IPS DF 6.9 (cell line): ENCODE measurements at regions not wholly inside any gene's neighbourhood (a gene's known extent, or its start where the extent isn't known, plus 50 kb on each side); places are given as distances from the start of the nearest gene placed in this dataset.
"Not testable (repeated sequence)": the region's sequence is repeated elsewhere in the genome, so short reads cannot be mapped to it uniquely, and the experiment has no call there.

Source experiments
- DNase-seq: peaks from one replicate; pipeline ENCODE4 v3.0.0-alpha.2; 2013; ENCODE audit warnings: low read depth, low spot score
- H3K27ac ChIP-seq: one replicate; pipeline ENCODE4 v1.5.1; 2013; ENCODE audit warnings: low read length, control low read depth
- H3K27me3 ChIP-seq: 2 replicates; pipeline ENCODE4 v1.6.1; 2013; ENCODE audit warnings: mild to moderate bottlenecking, low read length; ENCODE audit not compliant: control insufficient read depth, insufficient read depth
- H3K36me3 ChIP-seq: 2 replicates; pipeline ENCODE4 v1.6.1; 2013; ENCODE audit warnings: low read length; ENCODE audit not compliant: control insufficient read depth, insufficient read depth
- H3K4me1 ChIP-seq: 2 replicates; pipeline ENCODE4 v1.6.1; 2013; ENCODE audit warnings: low read length; ENCODE audit not compliant: control insufficient read depth, insufficient read depth
- H3K4me3 ChIP-seq: 2 replicates; pipeline ENCODE4 v1.5.1; 2013; ENCODE audit warnings: mild to moderate bottlenecking, low read length
- H3K9me3 ChIP-seq: 2 replicates; pipeline ENCODE4 v1.6.1; 2013; ENCODE audit warnings: low read length, inconsistent platforms; ENCODE audit not compliant: control insufficient read depth, insufficient read depth
- WGBS: extraction: QIAGEN DNeasy Blood & Tissue Kit; methylation state at CpG from one replicate; pipeline ENCODE4 v1.1.7; 2013; ENCODE audit warnings: mixed read lengths, missing lambda C conversion rate; ENCODE audit not compliant: insufficient read length, insufficient coverage; 5-methylcytosine and 5-hydroxymethylcytosine counted together

GRCh38 chr3:20258371-20258770, 72.4 kb upstream of the SGO1 start:
- no peaks in the 10 kb centered on the region for H3K9me3 ChIP-seq
- peaks cover 2% of the 10 kb centered on the region; the same call in 1 of the 2 replicates for H3K4me1 ChIP-seq
- DNase-seq: no peak
- no peaks in the 10 kb centered on the region for H3K36me3 ChIP-seq
- no peaks in the 10 kb centered on the region for H3K27me3 ChIP-seq
- no CpG with 5 or more reads among the region's 1 CpG for WGBS
- no peak overlapping the region for H3K4me3 ChIP-seq
- H3K27ac ChIP-seq: no peak overlapping the region

- Histone ChIP-seq H3K27me3 (no peaks in the 10 kb centered on the region), H3K36me3 (no peaks in the 10 kb centered on the region), H3K4me1 (peaks cover 3% of the 10 kb centered on the region; the same call in 1 of the 2 replicates), H3K9me3 (no peaks in the 10 kb centered on the region), H3K27ac (no peak overlapping the region), H3K4me3 (no peak overlapping the region)
- no peak for DNase-seq
- WGBS: no CpG with 5 or more reads among the region's 3 CpGs
These were observed 70.1 kb upstream of the SGO1 start for GRCh38 chr3:20256144-20256543.

GRCh38 chr3:20254268-20255117, 68.5 kb upstream of the SGO1 start:
- H3K9me3 ChIP-seq: no peaks in the 10 kb centered on the region
- WGBS: no CpG with 5 or more reads among the region's 18 CpGs
- no peak for DNase-seq
- H3K27me3 ChIP-seq: no peaks in the 10 kb centered on the region
- no peaks in the 10 kb centered on the region for H3K36me3 ChIP-seq
- no peak overlapping the region for H3K27ac ChIP-seq
- peaks cover 6% of the 10 kb centered on the region for H3K4me1 ChIP-seq
- H3K4me3 ChIP-seq: no peak overlapping the region

- Histone ChIP-seq H3K9me3 (no peaks in the 10 kb centered on the region), H3K4me3 (no peak overlapping the region), H3K27me3 (no peaks in the 10 kb centered on the region), H3K27ac (no peak overlapping the region), H3K36me3 (no peaks in the 10 kb centered on the region), H3K4me1 (peaks cover 6% of the 10 kb centered on the region)
- no CpG with 5 or more reads among the region's 1 CpG for WGBS
- no peak for DNase-seq
These were observed 64.8 kb upstream of the SGO1 start for GRCh38 chr3:20250786-20251185.

- WGBS: no CpG with 5 or more reads among the region's 3 CpGs
- H3K4me1 ChIP-seq: peaks cover 6% of the 10 kb centered on the region
These were observed 64.3 kb upstream of the SGO1 start for GRCh38 chr3:20250314-20250713.

DNA sequence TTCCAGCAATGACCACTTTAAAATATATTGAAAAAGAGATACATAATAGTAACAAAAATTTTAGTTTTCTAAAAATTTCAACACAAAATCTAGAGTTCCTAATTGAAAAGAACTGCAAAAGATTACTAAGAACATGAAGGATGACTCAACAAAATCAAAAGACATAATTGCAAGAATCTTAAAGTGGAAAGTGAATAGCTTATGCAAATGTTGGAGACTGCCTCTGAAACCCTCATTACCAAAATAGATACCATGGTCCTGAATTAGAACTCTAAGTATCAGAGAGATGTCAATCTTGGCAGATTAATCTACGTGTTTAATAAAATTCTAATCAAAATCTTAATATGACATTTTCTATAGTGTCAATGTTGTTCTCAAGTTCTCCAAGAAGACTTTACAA, 60.7 kb upstream of the SGO1 start:
- H3K27me3 ChIP-seq: no peaks in the 10 kb centered on the region
- WGBS: no CpG with 5 or more reads among the region's 1 CpG
- H3K9me3 ChIP-seq: no peaks in the 10 kb centered on the region
- peaks cover 4% of the 10 kb centered on the region; the same call in 1 of the 2 replicates for H3K4me1 ChIP-seq
- no peak overlapping the region for H3K27ac ChIP-seq
- H3K4me3 ChIP-seq: no peak overlapping the region
- no peak for DNase-seq
- no peaks in the 10 kb centered on the region for H3K36me3 ChIP-seq

More at GRCh38 chr3:20250314-20250713, 64.3 kb upstream of the SGO1 start:
- no peaks in the 10 kb centered on the region for H3K9me3 ChIP-seq
- DNase-seq: no peak
- no peaks in the 10 kb centered on the region for H3K27me3 ChIP-seq
- no peak overlapping the region for H3K27ac ChIP-seq
- no peak overlapping the region for H3K4me3 ChIP-seq
- H3K36me3 ChIP-seq: no peaks in the 10 kb centered on the region

DNA sequence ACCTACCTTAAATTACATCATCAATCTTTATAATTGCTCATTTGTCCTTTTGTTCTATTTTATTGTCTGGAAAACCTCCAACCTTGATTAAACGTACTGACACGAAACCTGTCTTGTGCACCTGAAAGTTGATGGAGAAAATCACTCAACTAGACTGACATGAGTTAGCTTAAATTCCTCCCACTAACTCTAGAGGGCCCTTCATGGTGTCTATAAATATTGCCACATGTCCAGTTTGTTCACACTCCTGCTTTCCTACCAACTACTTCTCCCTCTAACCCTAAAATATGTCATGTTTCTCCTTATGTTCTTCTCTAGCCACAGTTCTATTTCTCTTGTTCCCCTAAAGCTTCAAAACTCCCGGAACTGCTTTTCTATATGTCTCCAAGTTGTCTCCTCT, 59.8 kb upstream of the SGO1 start:
- H3K9me3 ChIP-seq: no peaks in the 10 kb centered on the region
- no CpG with 5 or more reads among the region's 3 CpGs for WGBS
- H3K27ac ChIP-seq: no peak overlapping the region
- no peaks in the 10 kb centered on the region for H3K27me3 ChIP-seq
- DNase-seq: no peak
- no peaks in the 10 kb centered on the region for H3K36me3 ChIP-seq
- H3K4me1 ChIP-seq: peaks cover 2% of the 10 kb centered on the region; the same call in 1 of the 2 replicates
- H3K4me3 ChIP-seq: no peak overlapping the region

- H3K4me1 ChIP-seq: no peaks in the 10 kb centered on the region
- H3K27ac ChIP-seq: no peak overlapping the region
- no CpG with 5 or more reads among the region's 2 CpGs for WGBS
- no peak overlapping the region for H3K4me3 ChIP-seq
- H3K27me3 ChIP-seq: no peaks in the 10 kb centered on the region
- no peaks in the 10 kb centered on the region for H3K36me3 ChIP-seq
- no peak for DNase-seq
- H3K9me3 ChIP-seq: no peaks in the 10 kb centered on the region
These were observed 54.3 kb upstream of the SGO1 start for GRCh38 chr3:20240154-20240883.

DNA sequence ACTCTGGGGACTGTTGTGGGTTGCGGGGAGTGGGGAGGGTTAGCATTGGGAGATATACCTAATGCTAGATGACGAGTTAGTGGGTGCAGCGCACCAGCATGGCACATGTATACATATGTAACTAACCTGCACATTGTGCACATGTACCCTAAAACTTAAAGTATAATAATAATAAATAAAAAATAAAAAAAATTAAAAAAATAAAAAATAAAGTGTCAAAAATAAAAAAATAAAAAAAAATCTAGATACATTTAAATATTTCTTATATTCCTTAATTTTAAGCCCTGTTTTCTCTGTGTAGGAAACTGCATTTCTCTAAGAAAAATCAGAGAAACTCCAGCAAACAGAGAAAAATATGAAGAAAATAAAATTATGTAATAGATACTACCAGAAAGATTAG, 52.2 kb upstream of the SGO1 start:
- H3K4me1 ChIP-seq, H3K27ac ChIP-seq, H3K9me3 ChIP-seq, DNase-seq, H3K27me3 ChIP-seq, H3K36me3 ChIP-seq, H3K4me3 ChIP-seq: not testable (repeated sequence)
- no CpG with 5 or more reads among the region's 3 CpGs for WGBS

DNA sequence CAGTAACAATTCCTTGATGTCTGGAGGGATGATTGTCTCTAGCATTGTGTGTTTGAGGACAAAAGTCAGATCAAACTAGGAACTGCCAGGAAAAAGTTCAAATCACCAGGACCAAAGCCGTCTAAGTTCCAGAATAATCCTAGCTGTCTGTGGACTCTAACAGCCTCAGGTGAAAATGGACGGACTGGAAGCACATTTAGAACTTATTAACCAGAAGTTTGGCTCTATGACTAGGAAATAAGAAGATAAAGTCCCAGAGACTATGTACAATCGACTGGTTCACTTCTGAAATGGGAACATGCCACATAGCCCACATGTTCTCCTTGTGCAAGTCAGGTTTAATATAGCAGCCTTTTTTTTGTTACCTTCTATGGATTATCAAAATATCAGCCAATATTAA, 50.6 kb upstream of the SGO1 start:
- no peak for DNase-seq
- H3K36me3 ChIP-seq: no peaks in the 10 kb centered on the region
- no CpG with 5 or more reads among the region's 3 CpGs for WGBS
- H3K4me3 ChIP-seq: no peak overlapping the region
- H3K9me3 ChIP-seq: no peaks in the 10 kb centered on the region
- H3K27ac ChIP-seq: no peak overlapping the region
- no peaks in the 10 kb centered on the region for H3K27me3 ChIP-seq
- no peaks in the 10 kb centered on the region for H3K4me1 ChIP-seq
